IgD-negative memory B cell (primary cell): ENCODE measurements at regions not wholly inside any gene's neighbourhood (a gene's known extent, or its start where the extent isn't known, plus 50 kb on each side); places are given as distances from the start of the nearest gene placed in this dataset.
"Not testable (repeated sequence)": the region's sequence is repeated elsewhere in the genome, so short reads cannot be mapped to it uniquely, and the experiment has no call there.

Experiments used
- H3K27ac Mint-ChIP-seq, 3 donors: one replicate each; pipeline ENCODE4 v1.8.0; 2020 to 2022; ENCODE audit warnings: mild to moderate bottlenecking in 3 of 3, mixed read lengths in 3 of 3, moderate library complexity in 1 of 3
- H3K27me3 Mint-ChIP-seq: one replicate; pipeline ENCODE4 v1.8.0; 2021; ENCODE audit warnings: mixed read lengths
- H3K36me3 Mint-ChIP-seq: one replicate; pipeline ENCODE4 v1.8.0; 2020; ENCODE audit warnings: mild to moderate bottlenecking, mixed read lengths
- H3K4me1 Mint-ChIP-seq, 3 donors: one replicate each; pipeline ENCODE4 v1.8.0; 2020 to 2022; ENCODE audit warnings: mixed read lengths in 3 of 3, mild to moderate bottlenecking in 1 of 3
- H3K4me3 Mint-ChIP-seq, 4 donors: one replicate each; pipeline ENCODE4 v1.8.0; 2020 to 2022; ENCODE audit warnings: mild to moderate bottlenecking in 4 of 4, mixed read lengths in 4 of 4, moderate library complexity in 3 of 4
- H3K9me3 Mint-ChIP-seq, 3 donors: one replicate each; pipeline ENCODE4 v1.8.0; 2020 to 2021; ENCODE audit warnings: mixed read lengths in 3 of 3, mild to moderate bottlenecking in 1 of 3

GRCh38 chr4:28248269-28248668 lies 1387.6 kb downstream of the STIM2 start:
- no peak overlapping the region for H3K4me3 Mint-ChIP-seq
- no peaks in the 10 kb centered on the region for H3K36me3 Mint-ChIP-seq
- no peaks in the 10 kb centered on the region for H3K4me1 Mint-ChIP-seq
- H3K9me3 Mint-ChIP-seq = peaks cover 0 to 2% (median 2%) of the 10 kb centered on the region in 3 donors
- H3K27me3 Mint-ChIP-seq = no peaks in the 10 kb centered on the region
- peak overlapping the region in 1 of 3 donors; percentile 0 for H3K27ac Mint-ChIP-seq

- Mint-ChIP-seq H3K27ac (no peak overlapping the region), H3K36me3 (no peaks in the 10 kb centered on the region), H3K4me1 (no peaks in the 10 kb centered on the region), H3K9me3 (peaks cover 1 to 3% (median 2%) of the 10 kb centered on the region in 3 donors), H3K27me3 (no peaks in the 10 kb centered on the region), H3K4me3 (no peak overlapping the region)
These were observed 1390.0 kb downstream of the STIM2 start for GRCh38 chr4:28250646-28251045.

- no peak overlapping the region for H3K4me3 Mint-ChIP-seq
- no peaks in the 10 kb centered on the region for H3K27me3 Mint-ChIP-seq
- no peak overlapping the region for H3K27ac Mint-ChIP-seq
- H3K36me3 Mint-ChIP-seq = no peaks in the 10 kb centered on the region
- peaks cover 3 to 6% (median 5%) of the 10 kb centered on the region in 3 donors for H3K9me3 Mint-ChIP-seq
- no peaks in the 10 kb centered on the region for H3K4me1 Mint-ChIP-seq
These were observed 1391.2 kb downstream of the STIM2 start for GRCh38 chr4:28251831-28252230.

- Mint-ChIP-seq H3K4me3 (no peak overlapping the region), H3K36me3 (no peaks in the 10 kb centered on the region), H3K27me3 (no peaks in the 10 kb centered on the region), H3K9me3 (peaks cover 2 to 6% (median 3%) of the 10 kb centered on the region in 3 donors), H3K27ac (no peak overlapping the region), H3K4me1 (no peaks in the 10 kb centered on the region)
These were observed 1393.4 kb downstream of the STIM2 start for GRCh38 chr4:28254003-28254402.

GRCh38 chr4:28256295-28256694 lies 1395.7 kb downstream of the STIM2 start:
- Mint-ChIP-seq H3K36me3 (no peaks in the 10 kb centered on the region), H3K27ac (peak overlapping the region in 1 of 3 donors; percentile 24), H3K9me3 (peaks cover 2 to 6% (median 3%) of the 10 kb centered on the region in 3 donors), H3K27me3 (no peaks in the 10 kb centered on the region), H3K4me3 (no peak overlapping the region), H3K4me1 (no peaks in the 10 kb centered on the region)

- no peaks in the 10 kb centered on the region for H3K4me1 Mint-ChIP-seq
- H3K27me3 Mint-ChIP-seq = no peaks in the 10 kb centered on the region
- H3K36me3 Mint-ChIP-seq = no peaks in the 10 kb centered on the region
- no peak overlapping the region for H3K27ac Mint-ChIP-seq
- H3K4me3 Mint-ChIP-seq = no peak overlapping the region
- H3K9me3 Mint-ChIP-seq = peaks cover 3 to 22% (median 5%) of the 10 kb centered on the region in 3 donors
These were observed 1399.3 kb downstream of the STIM2 start for GRCh38 chr4:28259951-28260350.

GRCh38 chr4:28267166-28267565 lies 1406.5 kb downstream of the STIM2 start:
- Mint-ChIP-seq H3K27ac (no peak overlapping the region), H3K4me1 (peaks cover 0 to 1% (median 0%) of the 10 kb centered on the region in 3 donors), H3K27me3 (no peaks in the 10 kb centered on the region), H3K9me3 (peaks cover 0 to 17% (median 5%) of the 10 kb centered on the region in 3 donors), H3K4me3 (no peak overlapping the region), H3K36me3 (no peaks in the 10 kb centered on the region)

GRCh38 chr4:28269426-28269825 lies 1408.8 kb downstream of the STIM2 start:
- peaks cover 0 to 1% (median 0%) of the 10 kb centered on the region in 3 donors for H3K4me1 Mint-ChIP-seq
- H3K9me3 Mint-ChIP-seq = peaks cover 0 to 6% (median 1%) of the 10 kb centered on the region in 3 donors
- H3K27ac Mint-ChIP-seq = no peak overlapping the region
- H3K27me3 Mint-ChIP-seq = no peaks in the 10 kb centered on the region
- no peaks in the 10 kb centered on the region for H3K36me3 Mint-ChIP-seq
- H3K4me3 Mint-ChIP-seq = no peak overlapping the region

GRCh38 chr4:28277931-28278330 lies 1417.3 kb downstream of the STIM2 start:
- Mint-ChIP-seq H3K4me1 (no peaks in the 10 kb centered on the region), H3K27ac (no peak overlapping the region), H3K4me3 (no peak overlapping the region), H3K9me3 (peaks cover 0 to 3% (median 0%) of the 10 kb centered on the region in 3 donors), H3K36me3 (no peaks in the 10 kb centered on the region), H3K27me3 (no peaks in the 10 kb centered on the region)

GRCh38 chr4:28278676-28279075 lies 1418.0 kb downstream of the STIM2 start:
- Mint-ChIP-seq H3K36me3 (no peaks in the 10 kb centered on the region), H3K27ac (no peak overlapping the region), H3K4me3 (no peak overlapping the region), H3K4me1 (no peaks in the 10 kb centered on the region), H3K9me3 (peaks cover 0 to 3% (median 0%) of the 10 kb centered on the region in 3 donors), H3K27me3 (no peaks in the 10 kb centered on the region)

GRCh38 chr4:28279249-28279648 lies 1418.6 kb downstream of the STIM2 start:
- no peak overlapping the region for H3K27ac Mint-ChIP-seq
- H3K9me3 Mint-ChIP-seq = peaks cover 0 to 3% (median 2%) of the 10 kb centered on the region in 3 donors
- no peak overlapping the region for H3K4me3 Mint-ChIP-seq
- H3K27me3 Mint-ChIP-seq = no peaks in the 10 kb centered on the region
- no peaks in the 10 kb centered on the region for H3K4me1 Mint-ChIP-seq
- H3K36me3 Mint-ChIP-seq = no peaks in the 10 kb centered on the region

GRCh38 chr4:28286266-28286665 lies 1425.6 kb downstream of the STIM2 start:
- not testable (repeated sequence) for H3K27me3 Mint-ChIP-seq, H3K36me3 Mint-ChIP-seq, H3K4me1 Mint-ChIP-seq, H3K4me3 Mint-ChIP-seq
- H3K9me3 Mint-ChIP-seq = peaks cover 2 to 16% (median 6%) of the 10 kb centered on the region in 3 donors
- peak overlapping the region in 1 of 3 donors; percentile 69 for H3K27ac Mint-ChIP-seq

- Mint-ChIP-seq H3K36me3 (no peaks in the 10 kb centered on the region), H3K9me3 (peaks cover 2 to 19% (median 6%) of the 10 kb centered on the region in 3 donors), H3K4me3 (no peak overlapping the region), H3K27ac (no peak overlapping the region), H3K27me3 (no peaks in the 10 kb centered on the region), H3K4me1 (no peaks in the 10 kb centered on the region)
These were observed 1427.2 kb downstream of the STIM2 start for GRCh38 chr4:28287831-28288233.

- Mint-ChIP-seq H3K27me3 (no peaks in the 10 kb centered on the region), H3K9me3 (peaks cover 5 to 20% (median 5%) of the 10 kb centered on the region in 3 donors), H3K27ac (no peak overlapping the region), H3K4me3 (no peak overlapping the region), H3K4me1 (no peaks in the 10 kb centered on the region), H3K36me3 (no peaks in the 10 kb centered on the region)
These were observed 1435.6 kb downstream of the STIM2 start for GRCh38 chr4:28296239-28296638.

- peaks cover 1 to 8% (median 5%) of the 10 kb centered on the region in 3 donors for H3K9me3 Mint-ChIP-seq
- no peak overlapping the region for H3K27ac Mint-ChIP-seq
- no peaks in the 10 kb centered on the region for H3K4me1 Mint-ChIP-seq
- H3K4me3 Mint-ChIP-seq = no peak overlapping the region
- H3K36me3 Mint-ChIP-seq = no peaks in the 10 kb centered on the region
- no peaks in the 10 kb centered on the region for H3K27me3 Mint-ChIP-seq
These were observed 1450.3 kb downstream of the STIM2 start for GRCh38 chr4:28310926-28311325.

- not testable (repeated sequence) for H3K36me3 Mint-ChIP-seq, H3K9me3 Mint-ChIP-seq, H3K27me3 Mint-ChIP-seq, H3K4me3 Mint-ChIP-seq, H3K27ac Mint-ChIP-seq, H3K4me1 Mint-ChIP-seq
These were observed 1451.9 kb downstream of the STIM2 start for GRCh38 chr4:28312497-28312896.
